ENCODE measurements at regions not wholly inside any gene's neighbourhood (a gene's known extent, or its start where the extent isn't known, plus 50 kb on each side); places are given as distances from the start of the nearest gene placed in this dataset.

GRCh38 chr2:104606056-104606455, 247.9 kb upstream of the POU3F3 start:
- no peak for DNase-seq (ENCODE audit: low read depth in 2 of 2)

DNA sequence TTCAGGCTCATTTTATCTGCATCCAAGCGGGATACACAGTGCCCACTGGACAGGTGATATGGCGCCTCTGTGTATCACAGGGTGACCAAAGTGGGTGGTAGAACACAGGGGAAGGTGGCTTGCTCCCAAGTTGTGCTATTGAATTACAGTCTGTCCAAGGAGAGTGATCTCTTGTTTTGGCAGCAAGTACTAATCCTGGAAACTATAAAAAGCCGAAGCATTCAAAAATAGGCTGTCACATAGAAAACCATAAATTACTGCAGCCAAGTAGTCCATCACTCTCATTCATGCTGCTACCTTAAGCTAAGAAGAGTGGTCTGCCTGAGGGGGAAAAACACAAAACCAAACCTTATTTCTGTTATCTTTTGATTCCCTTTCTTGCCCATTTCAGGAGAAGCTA, 237.1 kb upstream of the POU3F3 start:
- no peak for DNase-seq (ENCODE audit: low read depth in 2 of 2)

- DNase-seq (ENCODE audit: low read depth in 2 of 2): no peak
These were observed 233.1 kb upstream of the POU3F3 start for GRCh38 chr2:104620801-104621200.

DNA sequence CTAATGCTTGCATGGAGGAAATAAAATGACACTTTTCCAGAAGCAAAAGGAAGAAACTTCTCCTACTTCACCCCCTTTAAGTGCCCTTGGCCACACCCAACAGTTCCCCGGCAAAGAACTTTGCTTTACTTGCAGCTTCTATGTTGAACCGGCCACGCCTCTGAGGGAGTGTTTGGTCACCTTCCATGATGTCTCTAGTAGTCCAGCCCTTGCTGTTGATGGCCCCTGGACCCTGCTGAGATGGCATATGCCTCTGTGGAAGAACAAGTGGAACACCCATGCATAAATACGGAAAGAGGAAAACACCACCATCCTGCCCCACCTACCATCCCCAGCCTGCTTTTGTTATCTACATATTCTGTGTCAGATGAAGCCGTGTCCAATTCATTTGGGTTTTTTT, 218.3 kb upstream of the POU3F3 start:
- DNase-seq (ENCODE audit: low read depth in 2 of 2): no peak

GRCh38 chr2:104638190-104638858, 215.6 kb upstream of the POU3F3 start:
- DNase-seq (ENCODE audit: low read depth in 2 of 2): no peak

DNA sequence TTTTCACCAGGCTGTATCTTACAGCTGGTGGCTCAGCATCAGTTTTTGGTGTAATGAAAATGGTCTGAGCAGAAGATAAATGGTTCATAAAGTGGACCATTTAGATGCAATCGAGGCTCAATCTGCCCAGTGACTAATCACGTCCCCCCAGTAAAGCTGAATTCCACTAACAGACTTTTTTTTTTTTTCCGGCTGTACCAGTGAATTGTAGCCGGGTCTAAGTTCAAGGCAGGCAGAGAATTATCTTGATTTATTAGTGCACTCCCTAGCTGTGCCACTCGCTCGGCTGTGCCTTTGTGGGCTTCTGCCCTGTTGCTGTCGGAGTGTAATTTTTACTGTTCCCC, 215.1 kb upstream of the POU3F3 start:
- no peak for DNase-seq (ENCODE audit: low read depth in 2 of 2)

- DNase-seq (ENCODE audit: low read depth in 2 of 2): no peak
These were observed 212.1 kb upstream of the POU3F3 start for GRCh38 chr2:104641786-104642185.

GRCh38 chr2:104648376-104648775, 205.5 kb upstream of the POU3F3 start:
- no peak for DNase-seq (ENCODE audit: low read depth in 2 of 2)

- no peak for DNase-seq (ENCODE audit: low read depth in 2 of 2)
These were observed 204.0 kb upstream of the POU3F3 start for GRCh38 chr2:104649866-104650265.

DNA sequence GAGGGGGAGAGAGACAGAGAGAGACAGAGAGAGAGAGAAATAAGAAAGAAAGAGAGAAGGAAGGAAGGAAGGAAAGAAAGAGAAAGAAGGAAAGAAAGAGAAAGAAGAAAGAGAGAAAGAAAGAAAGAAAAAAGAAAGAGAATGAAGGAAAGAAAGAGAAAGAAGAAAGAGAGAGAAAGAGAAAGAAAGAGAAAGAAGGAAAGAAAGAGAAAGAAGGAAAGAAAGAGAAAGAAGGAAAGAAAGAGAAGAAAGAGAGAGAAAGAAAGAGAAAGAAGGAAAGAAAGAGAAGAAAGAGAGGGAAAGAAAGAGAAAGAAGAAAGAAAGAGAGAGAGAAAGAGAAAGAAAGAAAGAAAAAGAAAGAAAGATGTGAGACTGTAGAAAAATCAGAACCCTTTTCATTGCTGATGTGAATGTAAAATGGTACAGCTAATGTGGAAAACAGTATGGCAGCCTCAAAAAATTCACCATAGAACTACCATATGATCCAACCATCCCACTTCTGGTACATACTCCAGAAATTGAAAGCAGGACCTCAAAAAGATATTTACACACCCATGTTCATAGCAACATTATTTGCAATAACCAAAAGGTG, 203.4 kb upstream of the POU3F3 start:
- no peak for DNase-seq (ENCODE audit: low read depth in 2 of 2)

GRCh38 chr2:104654811-104655210, 199.1 kb upstream of the POU3F3 start:
- no peak for DNase-seq (ENCODE audit: low read depth in 2 of 2)

GRCh38 chr2:104656571-104657163, 197.2 kb upstream of the POU3F3 start:
- no peak for DNase-seq (ENCODE audit: low read depth in 2 of 2)

- DNase-seq (ENCODE audit: low read depth in 2 of 2): no peak
These were observed 195.6 kb upstream of the POU3F3 start for GRCh38 chr2:104658144-104658835.

DNA sequence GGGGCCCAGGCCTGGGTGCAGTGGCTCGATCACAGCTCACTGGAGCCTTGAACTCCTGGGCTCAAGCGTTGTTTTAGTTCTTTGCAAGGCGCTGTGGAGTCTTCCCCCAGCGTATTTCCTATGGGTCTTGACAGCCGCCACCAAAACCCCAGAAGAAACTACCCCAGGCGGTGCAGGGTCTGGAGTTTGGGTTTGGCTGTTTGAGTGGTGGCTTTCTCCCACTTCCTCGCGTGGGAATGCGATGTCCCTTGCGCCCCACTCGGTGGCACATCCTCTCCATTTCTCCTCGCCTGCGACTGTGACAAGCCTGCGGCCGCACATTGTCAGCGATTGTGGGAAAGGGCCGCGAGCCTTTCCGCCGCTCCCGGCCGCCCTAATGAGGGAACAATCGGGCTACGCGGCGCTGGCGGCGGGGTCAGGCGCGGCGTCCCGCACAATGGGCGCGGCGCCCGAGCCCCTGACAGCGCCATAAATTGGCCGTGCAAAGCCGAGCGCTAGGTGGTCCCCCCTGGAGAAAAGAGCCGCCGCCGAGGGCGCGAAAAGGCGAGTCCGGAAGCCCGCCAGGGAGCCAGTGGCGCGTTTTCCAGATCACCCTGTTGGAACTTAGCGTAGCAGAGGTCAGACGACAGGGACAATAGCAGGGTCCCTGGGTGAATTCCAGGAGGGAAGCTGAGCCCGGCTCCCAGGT, 194.9 kb upstream of the POU3F3 start:
- DNase-seq (ENCODE audit: low read depth in 2 of 2): no peak

DNA sequence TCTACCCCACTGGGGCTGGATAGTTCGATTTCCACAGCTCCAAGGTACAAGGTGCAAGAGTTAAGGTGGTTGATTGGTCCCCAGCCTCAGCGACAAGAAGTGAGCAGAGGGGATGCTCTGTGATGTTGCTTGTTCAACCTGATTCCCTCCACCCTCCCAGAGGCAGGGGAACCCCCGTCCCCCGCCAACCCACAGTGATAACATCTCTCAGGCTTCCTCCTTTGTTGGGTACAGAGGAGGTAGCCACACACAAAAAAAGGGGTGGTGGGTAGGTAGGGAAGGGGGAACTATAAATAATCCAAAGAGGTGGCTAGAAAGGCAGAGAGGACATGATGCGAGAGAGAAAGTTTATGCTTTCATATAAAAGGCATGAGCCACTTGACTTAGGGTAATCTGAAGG, 192.9 kb upstream of the POU3F3 start:
- DNase-seq (ENCODE audit: low read depth in 2 of 2): no peak

GRCh38 chr2:104664672-104665071, 189.2 kb upstream of the POU3F3 start:
- DNase-seq (ENCODE audit: low read depth in 2 of 2): no peak

GRCh38 chr2:104668631-104669030, 185.3 kb upstream of the POU3F3 start:
- no peak for DNase-seq (ENCODE audit: low read depth in 2 of 2)

DNA sequence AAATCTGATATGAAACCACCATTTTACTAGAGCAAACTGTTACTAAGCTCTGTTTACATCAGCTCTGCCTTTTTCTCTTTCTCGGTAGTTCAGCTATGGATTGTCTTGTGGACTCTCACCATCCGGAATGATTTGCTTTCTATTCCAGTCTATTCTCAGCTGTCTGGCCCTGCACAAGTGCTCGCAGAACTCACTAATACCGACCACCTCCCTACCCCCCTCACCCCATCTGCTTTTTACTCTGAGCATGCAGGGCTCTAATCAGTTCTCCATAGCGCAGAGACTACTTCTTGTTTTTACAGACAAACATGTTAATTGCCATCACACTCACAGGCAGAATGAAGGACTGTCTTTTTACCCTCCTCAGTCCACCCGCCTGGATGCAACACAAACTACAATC, 180.7 kb upstream of the POU3F3 start:
- DNase-seq (ENCODE audit: low read depth in 2 of 2): no peak

GRCh38 chr2:104678181-104678580, 175.7 kb upstream of the POU3F3 start:
- no peak for DNase-seq (ENCODE audit: low read depth in 2 of 2)

GRCh38 chr2:104685591-104685990, 168.3 kb upstream of the POU3F3 start:
- DNase-seq (ENCODE audit: low read depth in 2 of 2): no peak

- DNase-seq (ENCODE audit: low read depth in 2 of 2): no peak
These were observed 166.8 kb upstream of the POU3F3 start for GRCh38 chr2:104687147-104687546.

DNA sequence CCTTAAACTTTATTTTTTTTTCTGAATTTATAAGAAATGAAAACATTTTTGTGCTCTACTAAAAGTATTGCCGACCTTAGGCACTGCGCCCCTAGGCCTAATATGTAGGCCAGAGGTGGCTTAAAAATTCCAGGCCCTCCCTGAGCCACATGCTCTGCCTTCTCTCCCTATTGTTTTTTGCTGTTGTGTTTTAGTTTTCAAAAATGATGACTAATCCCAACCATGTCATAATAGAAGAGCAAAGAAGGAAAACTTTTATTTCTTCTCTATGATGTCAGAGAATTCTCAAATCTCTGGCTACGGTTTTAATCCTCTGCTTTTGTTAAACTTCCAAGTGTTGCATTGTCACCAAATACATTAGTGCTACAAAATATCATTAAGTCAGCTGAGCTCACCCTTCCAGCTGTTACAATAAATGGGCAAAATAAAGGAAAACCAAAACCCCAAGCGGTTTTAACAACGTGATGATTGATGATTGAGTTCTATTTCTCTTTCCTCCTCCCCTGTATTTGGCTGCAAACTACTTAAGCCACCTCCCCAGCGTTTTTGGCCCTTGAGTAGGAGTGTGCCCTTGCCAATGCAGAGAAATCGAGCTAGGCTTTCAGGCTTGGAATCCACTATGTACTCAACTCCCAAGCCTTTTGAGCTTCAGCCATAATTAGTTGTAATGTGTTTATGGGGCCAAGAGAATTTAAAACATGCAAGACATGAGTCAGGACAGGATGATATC, 163.5 kb upstream of the POU3F3 start:
- no peak for DNase-seq (ENCODE audit: low read depth in 2 of 2)

Data from activated CD4-positive, alpha-beta T cell treated with anti-CD3 and anti-CD28 coated beads for 24 hours (primary cell).